ENCODE measurements at regions not wholly inside any gene's neighbourhood (a gene's known extent, or its start where the extent isn't known, plus 50 kb on each side); places are given as distances from the start of the nearest gene placed in this dataset.

GRCh38 chr2:129103936-129104878 is 785.5 kb upstream of the HS6ST1 start:
- TF ChIP-seq ZNF274 (IDR thresholded peaks at IDR 0.05; ENCODE audit: low read depth, low read length), result no peak
- no peak overlapping the region for H3K4me3 ChIP-seq (ENCODE audit: low read length)

- TF ChIP-seq ZNF274 (IDR thresholded peaks at IDR 0.05; ENCODE audit: low read depth, low read length), result no peak
Observed at GRCh38 chr2:129112181-129112580, 793.5 kb upstream of the HS6ST1 start.

GRCh38 chr2:129113776-129114175 is 795.1 kb upstream of the HS6ST1 start:
- TF ChIP-seq ZNF274 (IDR thresholded peaks at IDR 0.05; ENCODE audit: low read depth, low read length), result no peak
- no peak overlapping the region for H3K4me3 ChIP-seq (ENCODE audit: low read length)

More at GRCh38 chr2:129112181-129112580, 793.5 kb upstream of the HS6ST1 start:
- H3K4me3 ChIP-seq (ENCODE audit: low read length), result no peak overlapping the region

GRCh38 chr2:129117434-129117833 is 798.8 kb upstream of the HS6ST1 start:
- H3K4me3 ChIP-seq (ENCODE audit: low read length), result no peak overlapping the region
- no peak for TF ChIP-seq ZNF274 (IDR thresholded peaks at IDR 0.05; ENCODE audit: low read depth, low read length)

GRCh38 chr2:129118296-129118695 is 799.6 kb upstream of the HS6ST1 start:
- TF ChIP-seq ZNF274 (IDR thresholded peaks at IDR 0.05; ENCODE audit: low read depth, low read length), result no peak

GRCh38 chr2:129129087-129129486 is 810.4 kb upstream of the HS6ST1 start:
- H3K4me3 ChIP-seq (ENCODE audit: low read length), result no peak overlapping the region
- no peak for TF ChIP-seq ZNF274 (IDR thresholded peaks at IDR 0.05; ENCODE audit: low read depth, low read length)

More at GRCh38 chr2:129118296-129118695, 799.6 kb upstream of the HS6ST1 start:
- no peak overlapping the region for H3K4me3 ChIP-seq (ENCODE audit: low read length)

- no peak for TF ChIP-seq ZNF274 (IDR thresholded peaks at IDR 0.05; ENCODE audit: low read depth, low read length)
- H3K4me3 ChIP-seq (ENCODE audit: low read length), result no peak overlapping the region
Observed at GRCh38 chr2:129133692-129134641, 815.3 kb upstream of the HS6ST1 start.

- no peak overlapping the region for H3K4me3 ChIP-seq (ENCODE audit: low read length)
Observed at GRCh38 chr2:129135017-129135416, 816.3 kb upstream of the HS6ST1 start.

GRCh38 chr2:129139380-129139779 is 820.7 kb upstream of the HS6ST1 start:
- no peak for TF ChIP-seq ZNF274 (IDR thresholded peaks at IDR 0.05; ENCODE audit: low read depth, low read length)
- H3K4me3 ChIP-seq (ENCODE audit: low read length), result no peak overlapping the region

More at GRCh38 chr2:129135017-129135416, 816.3 kb upstream of the HS6ST1 start:
- no peak for TF ChIP-seq ZNF274 (IDR thresholded peaks at IDR 0.05; ENCODE audit: low read depth, low read length)

GRCh38 chr2:129142465-129142864 is 823.8 kb upstream of the HS6ST1 start:
- no peak for TF ChIP-seq ZNF274 (IDR thresholded peaks at IDR 0.05; ENCODE audit: low read depth, low read length)
- H3K4me3 ChIP-seq (ENCODE audit: low read length), result no peak overlapping the region

- H3K4me3 ChIP-seq (ENCODE audit: low read length), result no peak overlapping the region
Observed at GRCh38 chr2:129144082-129144791, 825.6 kb upstream of the HS6ST1 start.

GRCh38 chr2:129152514-129152913 is 827.0 kb upstream of the RAB6C start:
- H3K4me3 ChIP-seq (ENCODE audit: low read length), result no peak overlapping the region
- TF ChIP-seq ZNF274 (IDR thresholded peaks at IDR 0.05; ENCODE audit: low read depth, low read length), result no peak

More at GRCh38 chr2:129144082-129144791, 825.6 kb upstream of the HS6ST1 start:
- TF ChIP-seq ZNF274 (IDR thresholded peaks at IDR 0.05; ENCODE audit: low read depth, low read length), result no peak

- no peak overlapping the region for H3K4me3 ChIP-seq (ENCODE audit: low read length)
- no peak for TF ChIP-seq ZNF274 (IDR thresholded peaks at IDR 0.05; ENCODE audit: low read depth, low read length)
Observed at GRCh38 chr2:129160879-129161278, 818.6 kb upstream of the RAB6C start.

All from GM08714 (cell line).